ENCODE measurements at regions not wholly inside any gene's neighbourhood (a gene's known extent, or its start where the extent isn't known, plus 50 kb on each side); places are given as distances from the start of the nearest gene placed in this dataset.

DNA sequence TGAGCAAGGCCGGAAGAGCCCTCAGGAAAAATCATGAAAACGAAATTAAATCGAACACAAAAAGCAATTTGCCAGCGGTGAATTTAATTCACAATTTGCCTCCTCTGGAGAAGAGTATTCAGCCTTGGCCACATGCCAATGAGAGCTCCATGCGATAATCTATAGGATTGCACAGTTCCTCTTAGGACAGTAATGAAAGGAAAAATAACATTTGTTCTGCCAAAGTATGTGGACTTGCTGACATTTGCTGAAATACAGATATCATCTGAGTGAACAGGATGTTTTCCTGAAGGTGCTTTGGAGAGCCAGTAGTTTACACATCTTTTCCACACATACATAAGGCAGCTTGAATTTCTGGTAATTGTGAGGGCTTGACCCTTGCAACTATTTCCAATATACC lies 188.6 kb upstream of the PDZRN3 start:
- no peak for TF ChIP-seq TAF1 (IDR thresholded peaks at IDR 0.05; ENCODE audit: borderline replicate concordance, insufficient read depth, low read length)
- no peak for TF ChIP-seq POLR2AphosphoS5 (IDR thresholded peaks at IDR 0.05; ENCODE audit: low read depth, low read length)
- no peak for TF ChIP-seq SIN3A (IDR thresholded peaks at IDR 0.05; ENCODE audit: borderline replicate concordance, insufficient read depth, low read length)
- TF ChIP-seq, protein P1, sequence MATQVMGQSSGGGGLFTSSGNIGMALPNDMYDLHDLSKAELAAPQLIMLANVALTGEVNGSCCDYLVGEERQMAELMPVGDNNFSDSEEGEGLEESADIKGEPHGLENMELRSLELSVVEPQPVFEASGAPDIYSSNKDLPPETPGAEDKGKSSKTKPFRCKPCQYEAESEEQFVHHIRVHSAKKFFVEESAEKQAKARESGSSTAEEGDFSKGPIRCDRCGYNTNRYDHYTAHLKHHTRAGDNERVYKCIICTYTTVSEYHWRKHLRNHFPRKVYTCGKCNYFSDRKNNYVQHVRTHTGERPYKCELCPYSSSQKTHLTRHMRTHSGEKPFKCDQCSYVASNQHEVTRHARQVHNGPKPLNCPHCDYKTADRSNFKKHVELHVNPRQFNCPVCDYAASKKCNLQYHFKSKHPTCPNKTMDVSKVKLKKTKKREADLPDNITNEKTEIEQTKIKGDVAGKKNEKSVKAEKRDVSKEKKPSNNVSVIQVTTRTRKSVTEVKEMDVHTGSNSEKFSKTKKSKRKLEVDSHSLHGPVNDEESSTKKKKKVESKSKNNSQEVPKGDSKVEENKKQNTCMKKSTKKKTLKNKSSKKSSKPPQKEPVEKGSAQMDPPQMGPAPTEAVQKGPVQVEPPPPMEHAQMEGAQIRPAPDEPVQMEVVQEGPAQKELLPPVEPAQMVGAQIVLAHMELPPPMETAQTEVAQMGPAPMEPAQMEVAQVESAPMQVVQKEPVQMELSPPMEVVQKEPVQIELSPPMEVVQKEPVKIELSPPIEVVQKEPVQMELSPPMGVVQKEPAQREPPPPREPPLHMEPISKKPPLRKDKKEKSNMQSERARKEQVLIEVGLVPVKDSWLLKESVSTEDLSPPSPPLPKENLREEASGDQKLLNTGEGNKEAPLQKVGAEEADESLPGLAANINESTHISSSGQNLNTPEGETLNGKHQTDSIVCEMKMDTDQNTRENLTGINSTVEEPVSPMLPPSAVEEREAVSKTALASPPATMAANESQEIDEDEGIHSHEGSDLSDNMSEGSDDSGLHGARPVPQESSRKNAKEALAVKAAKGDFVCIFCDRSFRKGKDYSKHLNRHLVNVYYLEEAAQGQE (IDR thresholded peaks at IDR 0.05; ENCODE audit: insufficient read depth in 1 of 2, low read depth in 2 of 2, low read length in 2 of 2): no peak
- no peak for TF ChIP-seq FOXP2 (optimal IDR thresholded peaks at IDR 0.05; ENCODE audit: borderline replicate concordance, extremely low read depth, extremely low read length, insufficient read depth)

DNA sequence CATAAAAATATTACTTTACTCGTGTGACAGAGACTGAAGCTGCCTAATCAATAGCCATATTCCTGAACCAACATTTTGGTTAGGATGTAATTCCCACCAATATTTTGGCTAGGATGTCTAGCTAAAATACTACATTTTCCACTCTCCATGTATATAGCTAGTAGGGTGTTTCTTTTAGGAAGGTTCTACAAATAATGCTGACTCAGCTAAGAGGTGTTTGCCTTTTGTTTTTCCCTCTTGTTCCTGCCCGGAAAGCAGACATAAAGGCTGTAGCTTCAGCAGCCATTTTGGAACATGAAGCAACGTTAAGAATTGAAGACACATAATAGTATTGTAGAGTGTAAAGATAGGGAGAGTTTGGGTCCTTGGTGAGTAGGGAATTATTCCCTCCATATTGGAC lies 187.3 kb upstream of the PDZRN3 start:
- TF ChIP-seq SIN3A (IDR thresholded peaks at IDR 0.05; ENCODE audit: borderline replicate concordance, insufficient read depth, low read length) (no peak), TAF1 (IDR thresholded peaks at IDR 0.05; ENCODE audit: borderline replicate concordance, insufficient read depth, low read length) (no peak), POLR2AphosphoS5 (IDR thresholded peaks at IDR 0.05; ENCODE audit: low read depth, low read length) (no peak), FOXP2 (optimal IDR thresholded peaks at IDR 0.05; ENCODE audit: borderline replicate concordance, extremely low read depth, extremely low read length, insufficient read depth) (no peak)
- TF ChIP-seq, protein P1 (IDR thresholded peaks at IDR 0.05; ENCODE audit: insufficient read depth in 1 of 2, low read depth in 2 of 2, low read length in 2 of 2): no peak

DNA sequence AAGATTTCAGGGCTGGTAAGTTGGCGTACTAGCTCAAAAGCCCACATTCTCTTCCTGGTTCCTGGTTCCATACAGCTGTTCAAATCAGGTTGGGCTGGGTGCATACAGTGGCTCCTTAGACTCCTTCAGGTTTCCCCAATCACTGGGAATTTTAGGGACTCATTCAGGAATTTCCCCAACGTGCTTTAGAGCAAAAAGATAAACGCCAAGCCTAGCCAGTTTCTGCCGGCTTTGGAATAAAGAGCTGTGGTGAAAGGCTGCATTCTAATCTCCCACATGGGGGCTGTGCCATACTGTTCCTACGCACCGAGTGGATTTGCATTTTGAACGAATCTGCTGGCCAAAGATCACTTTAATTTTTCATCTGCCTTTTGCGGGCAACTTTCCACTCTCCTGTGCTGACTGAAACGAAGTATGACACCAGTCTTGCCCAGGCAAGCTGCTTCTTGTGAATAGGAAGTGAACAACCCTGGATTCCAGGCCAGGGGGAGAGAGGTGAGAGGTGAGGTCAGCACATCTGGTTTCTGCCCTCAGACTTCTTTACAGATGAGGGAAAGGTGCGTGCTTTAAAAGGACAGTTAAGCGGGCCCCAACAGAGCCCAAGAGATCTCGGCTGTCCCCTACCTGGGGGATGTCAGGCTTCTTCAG lies 184.2 kb upstream of the PDZRN3 start:
- TF ChIP-seq SIN3A (IDR thresholded peaks at IDR 0.05; ENCODE audit: borderline replicate concordance, insufficient read depth, low read length) (no peak), TAF1 (IDR thresholded peaks at IDR 0.05; ENCODE audit: borderline replicate concordance, insufficient read depth, low read length) (no peak), FOXP2 (optimal IDR thresholded peaks at IDR 0.05; ENCODE audit: borderline replicate concordance, extremely low read depth, extremely low read length, insufficient read depth) (no peak), POLR2AphosphoS5 (IDR thresholded peaks at IDR 0.05; ENCODE audit: low read depth, low read length) (no peak)
- TF ChIP-seq, protein P1 (IDR thresholded peaks at IDR 0.05; ENCODE audit: insufficient read depth in 1 of 2, low read depth in 2 of 2, low read length in 2 of 2): no peak

DNA sequence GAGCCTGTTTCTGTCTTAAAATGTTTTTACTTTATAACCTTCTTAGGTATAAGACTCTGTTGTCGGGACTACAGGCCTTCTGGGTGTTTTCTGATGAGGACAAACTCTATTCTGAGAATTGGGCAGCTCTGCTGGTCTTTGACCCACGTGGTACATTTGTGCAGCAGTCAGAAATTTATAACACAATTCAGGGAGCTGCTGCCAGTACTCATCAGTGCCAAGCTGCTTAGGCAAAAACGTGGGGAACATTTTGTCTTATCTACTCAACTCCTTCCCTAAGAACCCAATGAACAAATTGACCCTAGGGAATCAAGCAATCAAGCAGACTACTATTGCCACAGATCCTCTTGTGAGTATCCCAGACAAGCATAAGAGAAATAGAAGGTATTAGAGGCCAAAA lies 180.7 kb upstream of the PDZRN3 start:
- TF ChIP-seq, protein P1 (IDR thresholded peaks at IDR 0.05; ENCODE audit: insufficient read depth in 1 of 2, low read depth in 2 of 2, low read length in 2 of 2): no peak
- no peak for TF ChIP-seq TAF1 (IDR thresholded peaks at IDR 0.05; ENCODE audit: borderline replicate concordance, insufficient read depth, low read length)
- TF ChIP-seq FOXP2 (optimal IDR thresholded peaks at IDR 0.05; ENCODE audit: borderline replicate concordance, extremely low read depth, extremely low read length, insufficient read depth): no peak
- TF ChIP-seq SIN3A (IDR thresholded peaks at IDR 0.05; ENCODE audit: borderline replicate concordance, insufficient read depth, low read length): no peak
- no peak for TF ChIP-seq POLR2AphosphoS5 (IDR thresholded peaks at IDR 0.05; ENCODE audit: low read depth, low read length)

Measured in PFSK-1 (cell line).